ENCODE measurements at regions not wholly inside any gene's neighbourhood (a gene's known extent, or its start where the extent isn't known, plus 50 kb on each side); places are given as distances from the start of the nearest gene placed in this dataset.

DNA sequence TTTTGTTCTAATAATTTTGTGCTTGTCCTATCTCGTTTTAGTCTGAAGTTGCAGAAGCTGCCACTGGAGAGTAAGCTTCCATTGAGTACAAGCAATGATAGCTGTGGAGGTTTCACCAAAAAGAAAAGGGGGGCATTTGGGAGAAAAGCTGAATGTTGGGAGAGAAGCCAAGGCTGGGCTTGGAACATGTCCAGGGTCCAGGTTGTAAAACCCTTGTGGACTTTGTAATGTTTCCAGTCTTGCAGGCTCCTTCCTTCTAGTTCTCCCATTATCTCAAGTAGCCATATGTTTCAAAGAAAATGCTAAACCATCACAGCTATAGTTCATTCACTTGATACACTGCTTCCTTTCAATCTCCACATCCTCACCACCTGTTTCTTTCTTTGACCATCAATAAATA, 880.2 kb downstream of the NLGN4Y start:
- DNase-seq (ENCODE audit: low read depth), result no peak

- DNase-seq (ENCODE audit: low read depth), result no peak
These were observed 890.8 kb downstream of the NLGN4Y start for GRCh38 chrY:15415165-15415564.

GRCh38 chrY:15418613-15419012, 894.3 kb downstream of the NLGN4Y start:
- no peak for DNase-seq (ENCODE audit: low read depth)

DNA sequence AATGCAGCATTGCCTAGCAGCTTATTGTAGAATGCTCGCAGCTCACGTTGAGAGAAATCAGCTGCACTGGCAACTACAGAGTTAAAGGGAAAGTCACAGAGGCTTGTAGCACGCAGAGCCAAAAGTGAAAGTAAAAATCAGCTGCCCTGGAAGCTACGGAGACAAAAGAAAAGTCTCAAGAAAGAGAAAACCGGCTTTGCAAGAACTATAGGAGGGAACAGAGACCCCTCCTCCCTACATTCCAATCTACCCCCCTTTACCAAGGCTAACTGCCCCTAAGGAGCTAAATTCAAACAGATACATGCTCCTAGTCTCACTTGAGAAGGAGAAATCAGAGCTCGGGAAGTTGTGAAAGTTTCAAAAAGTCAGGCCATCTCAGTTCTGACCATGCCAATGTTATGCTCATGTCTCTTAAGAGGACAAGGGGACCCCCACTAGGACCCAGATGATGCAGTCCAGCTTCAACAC, 900.4 kb downstream of the NLGN4Y start:
- no peak for DNase-seq (ENCODE audit: low read depth)

DNA sequence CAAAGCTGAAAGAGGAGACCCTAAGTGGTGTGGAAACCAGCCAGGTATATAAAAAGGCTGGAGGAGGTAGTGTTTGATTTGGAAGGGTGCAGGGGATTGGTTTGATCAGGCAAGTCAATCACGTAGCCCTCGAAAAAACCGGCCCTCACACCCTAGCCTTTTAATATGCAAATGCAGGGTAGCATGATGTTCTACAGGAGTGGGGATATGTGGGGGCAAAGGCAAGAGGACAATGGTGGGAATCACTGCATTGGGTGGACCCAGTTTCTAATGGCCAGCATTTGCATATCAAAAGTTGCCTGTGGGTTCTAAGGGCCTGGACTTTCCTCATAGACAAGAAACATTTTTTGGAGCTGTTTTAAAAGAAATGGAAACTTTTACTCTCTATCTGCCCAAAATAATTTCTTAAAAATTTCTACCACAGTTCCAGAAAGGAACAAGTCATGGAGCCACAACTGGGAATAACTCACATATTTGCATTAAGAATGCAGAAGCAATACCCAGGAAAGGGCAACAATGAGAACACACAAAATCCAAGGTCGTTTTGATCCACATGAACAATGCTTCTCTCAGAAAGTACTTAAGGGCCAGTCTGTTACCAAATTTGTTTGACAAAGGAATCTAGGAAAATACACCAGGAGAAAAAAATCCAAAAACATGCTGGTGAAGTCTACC, 915.8 kb downstream of the NLGN4Y start:
- DNase-seq (ENCODE audit: low read depth), result no peak

- DNase-seq (ENCODE audit: low read depth), result no peak
These were observed 916.5 kb downstream of the NLGN4Y start for GRCh38 chrY:15440696-15441408.

GRCh38 chrY:15441878-15442277, 917.5 kb downstream of the NLGN4Y start:
- DNase-seq (ENCODE audit: low read depth), result no peak

GRCh38 chrY:15445871-15446270, 921.5 kb downstream of the NLGN4Y start:
- no peak for DNase-seq (ENCODE audit: low read depth)

DNA sequence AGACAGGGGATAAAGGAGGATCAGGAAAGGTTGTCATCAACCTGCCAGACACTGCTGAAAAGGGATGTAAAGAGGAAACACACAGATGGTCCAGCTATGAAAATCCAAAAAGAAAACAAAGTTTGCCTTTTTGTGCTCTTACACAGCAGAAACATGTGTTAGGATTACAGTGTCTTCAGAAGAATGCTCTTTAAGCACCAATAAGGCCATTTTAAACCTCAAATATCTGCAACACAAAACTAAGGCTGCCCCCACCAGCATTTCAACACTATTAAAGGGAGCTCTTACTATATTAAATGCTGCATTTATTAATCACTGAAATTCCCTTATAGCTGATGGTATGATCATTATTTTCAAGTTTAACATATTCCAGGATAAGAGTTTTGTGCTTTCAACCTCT, 922.5 kb downstream of the NLGN4Y start:
- no peak for DNase-seq (ENCODE audit: low read depth)

- no peak for DNase-seq (ENCODE audit: low read depth)
These were observed 923.6 kb downstream of the NLGN4Y start for GRCh38 chrY:15447959-15448358.

DNA sequence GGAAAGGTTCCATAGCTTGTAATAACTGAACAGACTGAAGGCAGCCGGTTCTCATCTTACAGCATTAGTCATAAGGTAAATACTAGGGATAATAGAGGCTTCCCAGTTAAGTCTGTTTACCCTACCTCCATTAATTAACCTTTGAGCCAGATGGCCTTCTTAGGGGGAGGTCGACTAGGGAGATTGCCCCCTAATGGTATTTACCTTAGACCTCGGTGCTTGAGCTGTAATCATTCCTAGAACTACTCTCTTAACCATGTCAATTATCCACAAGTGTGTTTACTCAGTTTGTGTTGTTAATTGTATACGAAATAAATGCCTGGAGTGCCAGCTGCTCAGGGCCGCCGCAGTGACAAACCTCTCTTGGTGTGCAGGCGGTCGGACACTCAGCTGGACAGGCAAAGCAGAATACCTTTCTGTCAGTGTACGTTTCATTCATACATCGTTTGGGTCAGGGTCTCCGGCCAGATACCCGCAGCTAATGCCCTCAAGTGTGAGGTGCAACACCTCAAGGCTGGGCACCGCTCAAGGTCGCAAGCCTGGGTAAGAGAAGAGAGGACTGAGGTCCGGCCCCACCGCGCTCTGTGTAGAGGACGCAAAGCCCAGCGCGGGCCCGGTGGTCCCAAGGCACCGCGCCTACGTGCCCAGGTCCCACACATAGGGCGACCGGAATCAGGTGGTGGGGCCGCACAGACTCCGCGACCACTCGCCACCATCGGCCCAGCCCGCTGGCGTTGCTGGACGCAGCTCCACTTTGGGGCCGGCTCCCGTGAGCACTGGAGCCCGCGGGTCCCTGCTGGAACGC, 931.0 kb downstream of the NLGN4Y start:
- DNase-seq (ENCODE audit: low read depth), result no peak

- DNase-seq (ENCODE audit: low read depth), result peak; percentile 41
These were observed 931.7 kb downstream of the NLGN4Y start for GRCh38 chrY:15455980-15456469.

- no peak for DNase-seq (ENCODE audit: low read depth)
These were observed 932.2 kb downstream of the NLGN4Y start for GRCh38 chrY:15456491-15456890.

DNA sequence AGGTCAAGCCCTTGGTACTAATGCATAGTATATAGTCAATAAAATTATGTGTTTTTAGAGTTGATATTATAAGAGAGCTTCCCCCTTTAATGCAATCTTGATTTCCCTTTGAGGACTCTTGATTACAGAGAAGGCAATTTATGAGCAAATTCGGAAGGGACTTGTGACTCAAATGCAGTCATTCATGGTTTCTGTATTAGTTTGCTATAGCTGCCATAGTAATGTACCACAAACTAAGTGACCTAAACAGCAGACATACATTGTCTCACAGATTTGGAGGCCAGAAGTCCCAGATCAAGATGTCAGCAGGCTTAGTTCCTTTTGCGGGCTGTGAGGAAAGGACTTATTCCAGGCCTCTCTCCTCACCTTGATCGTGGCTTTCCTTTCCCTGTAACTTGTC, 933.4 kb downstream of the NLGN4Y start:
- DNase-seq (ENCODE audit: low read depth), result no peak

- no peak for DNase-seq (ENCODE audit: low read depth)
These were observed 934.1 kb downstream of the NLGN4Y start for GRCh38 chrY:15458426-15458825.

- no peak for DNase-seq (ENCODE audit: low read depth)
These were observed 941.6 kb downstream of the NLGN4Y start for GRCh38 chrY:15465880-15466279.

DNA sequence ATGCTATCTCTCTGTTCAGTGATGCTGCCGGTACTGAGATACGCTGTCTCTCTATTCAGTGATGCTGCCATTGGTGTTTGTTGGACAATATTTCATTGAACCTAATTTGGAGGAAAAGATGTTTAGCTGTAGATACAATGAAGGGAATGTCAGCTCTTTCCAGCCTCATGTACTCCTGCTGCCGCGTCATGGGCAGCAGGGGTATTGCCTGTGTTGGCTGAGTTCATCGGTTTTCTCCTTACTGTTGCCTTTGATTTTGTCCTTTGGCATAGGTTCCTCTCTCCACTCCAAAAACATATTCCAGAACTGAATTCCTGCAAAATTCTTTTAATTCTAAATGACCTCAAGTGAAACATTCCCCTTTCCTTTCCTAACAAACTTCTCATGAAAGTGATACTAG, 942.6 kb downstream of the NLGN4Y start:
- DNase-seq (ENCODE audit: low read depth), result no peak

DNA sequence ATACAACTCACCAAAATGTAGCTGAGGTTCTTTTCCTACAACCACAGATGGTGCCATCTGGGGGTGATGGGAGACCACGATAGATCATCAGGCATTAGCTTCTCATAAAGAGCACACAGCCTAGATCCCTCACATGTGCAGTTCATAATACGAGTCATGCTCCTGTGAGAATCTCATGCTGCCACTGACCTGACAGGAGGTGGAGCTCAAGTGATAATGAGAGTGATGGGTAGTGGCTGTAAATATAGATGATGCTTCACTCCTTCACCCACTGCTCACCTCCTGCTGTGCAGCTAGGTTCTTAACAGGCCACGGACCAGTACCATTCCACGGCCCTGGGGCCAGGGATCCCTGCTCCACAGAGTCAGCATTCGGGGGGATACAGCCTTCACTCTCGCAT, 943.8 kb downstream of the NLGN4Y start:
- no peak for DNase-seq (ENCODE audit: low read depth)

DNA sequence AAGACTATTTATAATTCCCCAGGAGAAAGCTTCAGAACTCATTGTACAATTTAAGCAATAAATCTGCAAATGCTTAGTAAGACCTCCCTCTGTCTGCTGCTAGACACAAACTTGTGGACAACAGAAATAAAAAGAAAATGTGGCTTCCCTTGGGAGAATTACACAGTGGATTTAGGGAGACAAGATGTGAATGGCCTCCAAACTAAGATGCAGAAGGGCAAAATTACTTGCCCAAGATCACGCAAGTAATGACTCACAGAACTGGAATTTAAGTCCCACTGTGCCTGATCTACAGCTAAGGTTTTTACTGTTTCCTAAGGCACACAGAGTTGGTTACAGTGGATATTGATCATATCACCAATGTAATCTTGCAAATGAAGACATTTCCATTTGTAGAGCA, 947.0 kb downstream of the NLGN4Y start:
- no peak for DNase-seq (ENCODE audit: low read depth)

GRCh38 chrY:15478348-15478963, 954.1 kb downstream of the NLGN4Y start:
- no peak for DNase-seq (ENCODE audit: low read depth)

DNA sequence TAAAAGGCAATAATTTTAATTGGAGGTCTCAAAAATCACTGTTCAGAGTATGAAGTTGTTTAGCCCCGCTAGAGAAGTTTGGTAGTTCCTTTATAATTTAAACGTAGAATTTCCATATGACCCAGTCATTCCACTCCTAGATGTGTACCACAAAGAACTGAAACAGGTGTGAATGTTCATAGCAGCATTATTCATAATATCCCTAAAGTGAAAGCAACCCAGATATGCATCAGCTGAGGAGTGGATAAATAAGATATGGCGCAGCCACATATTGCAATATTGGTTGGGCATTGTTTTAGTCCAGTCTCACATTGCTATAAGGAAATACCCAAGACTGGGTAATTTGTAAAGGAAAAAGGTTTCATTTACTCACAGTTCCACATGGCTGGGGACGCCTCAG, 976.2 kb downstream of the NLGN4Y start:
- DNase-seq (ENCODE audit: low read depth), result no peak

GRCh38 chrY:15501181-15501580, 976.9 kb downstream of the NLGN4Y start:
- DNase-seq (ENCODE audit: low read depth), result no peak

Data from stimulated activated CD8-positive, alpha-beta memory T cell treated with anti-CD3 and anti-CD28 coated beads, Interleukin-12 subunit alpha, Interleukin-12 subunit beta, amount 100 ng/mL, for 1 hour (primary cell).